ENCODE measurements at regions not wholly inside any gene's neighbourhood (a gene's known extent, or its start where the extent isn't known, plus 50 kb on each side); places are given as distances from the start of the nearest gene placed in this dataset.

DNA sequence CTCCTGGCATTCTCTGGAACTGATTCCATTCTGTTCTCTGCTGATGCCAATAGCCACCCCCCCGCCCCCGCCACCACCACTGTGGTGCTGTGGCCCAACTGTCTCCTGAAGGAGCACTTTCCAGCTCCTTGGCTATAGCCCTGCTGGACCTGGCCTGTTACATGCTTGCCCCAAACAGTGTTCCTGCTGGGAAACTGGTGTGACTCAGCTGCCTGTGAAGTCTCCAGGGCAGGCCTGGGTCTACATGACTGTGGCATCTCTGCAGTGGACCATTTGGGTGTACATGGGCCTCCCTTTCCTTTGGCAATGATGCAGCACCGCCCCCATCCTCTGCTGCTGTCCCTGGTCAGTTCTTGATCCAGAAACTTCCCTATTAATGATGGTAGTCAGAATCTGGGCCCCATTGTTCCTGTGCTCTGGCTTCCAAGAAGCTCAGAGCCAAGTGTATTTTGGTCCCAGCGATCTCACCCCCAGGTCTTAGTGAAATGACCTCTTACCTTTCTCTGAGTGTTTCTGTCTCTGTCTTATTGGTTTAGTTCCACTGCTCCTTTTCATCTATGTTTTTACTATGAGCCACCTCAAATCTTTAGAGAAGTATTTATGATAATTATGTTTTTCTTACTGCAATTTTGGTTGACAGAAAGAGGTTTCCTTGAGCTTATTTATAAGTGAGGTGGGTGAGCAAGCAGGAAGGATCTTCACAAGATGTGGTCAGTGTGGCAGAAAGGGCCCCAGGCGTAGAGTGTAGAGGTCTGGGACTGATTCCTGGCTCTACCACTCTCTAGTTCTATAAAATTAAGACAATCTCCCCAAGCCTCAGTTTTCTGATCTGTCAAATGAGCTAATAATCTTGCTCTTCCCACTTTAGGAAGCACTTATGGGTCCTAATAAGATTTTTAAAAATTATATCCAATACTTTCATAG, 210.7 kb upstream of the EOLA2 start:
- no peak for TF ChIP-seq POLR2A (IDR thresholded peaks at IDR 0.05)
- TF ChIP-seq, protein P1, sequence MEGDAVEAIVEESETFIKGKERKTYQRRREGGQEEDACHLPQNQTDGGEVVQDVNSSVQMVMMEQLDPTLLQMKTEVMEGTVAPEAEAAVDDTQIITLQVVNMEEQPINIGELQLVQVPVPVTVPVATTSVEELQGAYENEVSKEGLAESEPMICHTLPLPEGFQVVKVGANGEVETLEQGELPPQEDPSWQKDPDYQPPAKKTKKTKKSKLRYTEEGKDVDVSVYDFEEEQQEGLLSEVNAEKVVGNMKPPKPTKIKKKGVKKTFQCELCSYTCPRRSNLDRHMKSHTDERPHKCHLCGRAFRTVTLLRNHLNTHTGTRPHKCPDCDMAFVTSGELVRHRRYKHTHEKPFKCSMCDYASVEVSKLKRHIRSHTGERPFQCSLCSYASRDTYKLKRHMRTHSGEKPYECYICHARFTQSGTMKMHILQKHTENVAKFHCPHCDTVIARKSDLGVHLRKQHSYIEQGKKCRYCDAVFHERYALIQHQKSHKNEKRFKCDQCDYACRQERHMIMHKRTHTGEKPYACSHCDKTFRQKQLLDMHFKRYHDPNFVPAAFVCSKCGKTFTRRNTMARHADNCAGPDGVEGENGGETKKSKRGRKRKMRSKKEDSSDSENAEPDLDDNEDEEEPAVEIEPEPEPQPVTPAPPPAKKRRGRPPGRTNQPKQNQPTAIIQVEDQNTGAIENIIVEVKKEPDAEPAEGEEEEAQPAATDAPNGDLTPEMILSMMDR (IDR thresholded peaks at IDR 0.05) = no peak
